Endothelial cell of umbilical vein (primary cell): ENCODE measurements at regions not wholly inside any gene's neighbourhood (a gene's known extent, or its start where the extent isn't known, plus 50 kb on each side); places are given as distances from the start of the nearest gene placed in this dataset.

ENCODE experiments used
- BruUV-seq: library from RNA; stranded (reverse); fragments of 400-500 nt; replicated peaks from 2 replicates; lab custom pipeline; 2021; lab: Mats Ljungman, UMichigan
- CTCF ChIA-PET: fragments of 300-600, 350-600 bp; sonication (Branson Sonifier 250); formaldehyde crosslinking; loops from one replicate; lab custom pipeline; 2021; ENCODE audit warnings: antibody characterized with exemption, inconsistent platforms; lab: Charles Lee
- POLR2A ChIA-PET: fragments of 300-600, 350-600 bp; sonication (Branson Sonifier 250); formaldehyde crosslinking; loops from one replicate; lab custom pipeline; 2021; ENCODE audit warnings: antibody characterized with exemption, inconsistent platforms; lab: Charles Lee
- DNase-seq: peaks from one replicate; pipeline ENCODE4 v3.0.0-alpha.2; 2011; ENCODE audit warnings: low read depth, low spot score
- FAIRE-seq: peaks from 2 replicates; lab custom pipeline; 2011; peaks lifted over from hg19 to GRCh38; lab: Jason Lieb, UNC
- H2AFZ ChIP-seq: 2 replicates; pipeline ENCODE4 v1.6.0; 2012; ENCODE audit warnings: low read depth, low read length, control low read depth, inconsistent platforms
- H3K27ac ChIP-seq: 2 replicates; pipeline ENCODE4 v1.5.1; 2011; ENCODE audit warnings: low read depth, mild to moderate bottlenecking, control low read depth, low read length, moderate library complexity; ENCODE audit not compliant: insufficient read depth
- H3K27me3 ChIP-seq, 2 experiments: 2 replicates each; pipeline versions ENCODE4 v1.6.0 to v1.6.1; 2011; ENCODE audit warnings: low read length in 2 of 2, mixed read lengths in 1 of 2; ENCODE audit not compliant: control insufficient read depth in 2 of 2, insufficient read depth in 2 of 2
- H3K36me3 ChIP-seq, 2 experiments: 2 replicates in 1 of 2; 3 replicates in 1 of 2; pipeline ENCODE4 v1.5.1; 2011; ENCODE audit warnings: low read length in 2 of 2, mild to moderate bottlenecking in 1 of 2, moderate library complexity in 1 of 2; ENCODE audit not compliant: control insufficient read depth in 2 of 2, insufficient read depth in 2 of 2; ENCODE audit errors: extremely low read depth in 1 of 2
- H3K4me1 ChIP-seq: 3 replicates; pipeline ENCODE4 v1.5.1; 2011; ENCODE audit warnings: mild to moderate bottlenecking, low read length; ENCODE audit not compliant: control insufficient read depth, insufficient read depth; ENCODE audit errors: extremely low read depth
- H3K4me2 ChIP-seq: 2 replicates; pipeline ENCODE4 v1.6.1; 2011; ENCODE audit warnings: low read length, control low read depth, mixed read lengths; ENCODE audit not compliant: insufficient read depth
- H3K4me3 ChIP-seq, 3 experiments: fragments of 200-600 bp in 1 of 3; sonication (generic), shearing (Covaris generic) in 1 of 3; replicated peaks in 1 of 3; 2 replicates each; pipeline ENCODE4 v1.5.1; 2011 to 2016; ENCODE audit warnings: control low read depth in 3 of 3, low read length in 3 of 3, mild to moderate bottlenecking in 2 of 3, inconsistent platforms in 1 of 3, low read depth in 1 of 3, moderate library complexity in 1 of 3; ENCODE audit not compliant: insufficient read depth in 1 of 3
- H3K79me2 ChIP-seq: 2 replicates; pipeline ENCODE4 v1.6.0; 2012; ENCODE audit warnings: low read length, inconsistent platforms; ENCODE audit not compliant: control insufficient read depth, insufficient read depth
- H3K9ac ChIP-seq: replicated peaks from 2 replicates; pipeline ENCODE3; 2011; ENCODE audit warnings: low read length, control low read depth; ENCODE audit not compliant: insufficient read depth; ENCODE audit errors: extremely low read depth
- H3K9me1 ChIP-seq: replicated peaks from 3 replicates; pipeline ENCODE4 v1.6.0; 2011; ENCODE audit warnings: mild to moderate bottlenecking, low read length; ENCODE audit not compliant: control insufficient read depth, insufficient read depth; ENCODE audit errors: extremely low read depth
- H3K9me3 ChIP-seq: replicated peaks from 2 replicates; pipeline ENCODE4 v1.5.1; 2012; ENCODE audit warnings: low read length, inconsistent platforms; ENCODE audit not compliant: control insufficient read depth, insufficient read depth
- H4K20me1 ChIP-seq: replicated peaks from 2 replicates; pipeline ENCODE3; 2011; ENCODE audit warnings: mild to moderate bottlenecking, low read length; ENCODE audit not compliant: control insufficient read depth, insufficient read depth; ENCODE audit errors: extremely low read depth
- CTCF ChIP-seq, 2 donors: IDR thresholded peaks; 1 replicate in 1 of 2; 2 replicates in 1 of 2; pipeline ENCODE4 v1.5.1; 2011; ENCODE audit warnings: low read length in 2 of 2, mild to moderate bottlenecking in 2 of 2, moderate library complexity in 2 of 2, control low read depth in 1 of 2, inconsistent platforms in 1 of 2, low read depth in 1 of 2; ENCODE audit not compliant: insufficient read depth in 1 of 2; ENCODE audit errors: extremely low read depth in 1 of 2
- EZH2 ChIP-seq: IDR thresholded peaks from 2 replicates; pipeline ENCODE4 v1.6.1; 2012; ENCODE audit warnings: borderline replicate concordance, low read depth, mild to moderate bottlenecking, moderate library complexity, low read length, inconsistent platforms; ENCODE audit not compliant: severe bottlenecking
- FOS ChIP-seq: IDR thresholded peaks from 2 replicates; pipeline ENCODE4 v1.6.1; 2011; ENCODE audit warnings: mild to moderate bottlenecking, low read length, moderate library complexity, borderline replicate concordance; ENCODE audit not compliant: insufficient read depth
- GATA2 ChIP-seq: IDR thresholded peaks from 2 replicates; pipeline ENCODE4 v1.7.0; 2011; ENCODE audit warnings: low read depth, mild to moderate bottlenecking, moderate library complexity, mixed read lengths, low read length; ENCODE audit not compliant: insufficient read length, insufficient read depth
- JUN ChIP-seq: IDR thresholded peaks from 2 replicates; pipeline ENCODE4 v1.6.1; 2011; ENCODE audit warnings: borderline replicate concordance, low read depth; ENCODE audit not compliant: insufficient read length, insufficient read depth
- MAX ChIP-seq: IDR thresholded peaks from 2 replicates; pipeline ENCODE4 v1.6.1; 2011; ENCODE audit not compliant: insufficient read depth, insufficient read length
- MYC ChIP-seq: IDR thresholded peaks from one replicate; pipeline ENCODE4 v1.6.1; 2011; ENCODE audit warnings: mild to moderate bottlenecking, low read depth, low read length
- POLR2A ChIP-seq: IDR thresholded peaks from 2 replicates; pipeline ENCODE4 v1.6.1; 2012; ENCODE audit warnings: low read depth, mild to moderate bottlenecking, control low read depth, low read length
- POLR2AphosphoS5 ChIP-seq: IDR thresholded peaks from 2 replicates; pipeline ENCODE4 v1.6.1; 2012; ENCODE audit warnings: low read depth, mild to moderate bottlenecking, control low read depth, low read length, moderate library complexity; ENCODE audit not compliant: insufficient read depth
- dilution Hi-C: fragments of 300-500 bp; cut with MboI; formaldehyde crosslinking; loops from one replicate; pipeline ENCODE4 v1.15.0; 2019; ENCODE audit warnings: low sequenced_read_pairs; ENCODE audit not compliant: extremely low pct_ligation_motif_present
- intact Hi-C: fragments of 100-400 bp; cut with micrococcal nuclease; formaldehyde crosslinking; loops from one replicate; pipeline ENCODE4 v1.10.0; 2022

GRCh38 chr7:119382726-119383125 is 890.2 kb upstream of the KCND2 start:
- H3K4me3 ChIP-seq, result no peak overlapping the region
- no peaks in the 10 kb centered on the region for H3K79me2 ChIP-seq
- POLR2A ChIA-PET, result no interaction called here
- CTCF ChIA-PET, result no interaction called here
- no peak overlapping the region for H3K4me2 ChIP-seq
- H4K20me1 ChIP-seq, result no peaks in the 10 kb centered on the region
- no peaks in the 10 kb centered on the region for H3K4me1 ChIP-seq
- no peaks in the 10 kb centered on the region for H3K27me3 ChIP-seq
- BruUV-seq, result no TSS peak
- dilution Hi-C loops, result no loop called here
- no peak overlapping the region for H2AFZ ChIP-seq
- FAIRE-seq (no peak), DNase-seq (no peak)
- TF ChIP-seq POLR2A, result no peak
- H3K9me3 ChIP-seq, result no peaks in the 10 kb centered on the region
- H3K27ac ChIP-seq, result no peak overlapping the region
- intact Hi-C loops, result loop anchor here (10.0 kb wide), 1 partner anchor 202 kb away; no protein-coding TSS in a partner anchor
- no peaks in the 10 kb centered on the region for H3K9me1 ChIP-seq
- no peak overlapping the region for H3K9ac ChIP-seq
- H3K36me3 ChIP-seq, result no peaks in the 10 kb centered on the region

GRCh38 chr7:119395024-119395423 is 878.0 kb upstream of the KCND2 start:
- no peaks in the 10 kb centered on the region for H3K4me1 ChIP-seq
- intact Hi-C loops (no loop called here), dilution Hi-C loops (no loop called here)
- H3K79me2 ChIP-seq, result no peaks in the 10 kb centered on the region
- H3K27me3 ChIP-seq, result no peaks in the 10 kb centered on the region
- no peak overlapping the region for H3K9ac ChIP-seq
- no peak overlapping the region for H3K4me2 ChIP-seq
- H3K36me3 ChIP-seq, result no peaks in the 10 kb centered on the region
- BruUV-seq, result no TSS peak
- no peaks in the 10 kb centered on the region for H4K20me1 ChIP-seq
- H3K9me1 ChIP-seq, result no peaks in the 10 kb centered on the region
- ChIA-PET POLR2A (no interaction called here), CTCF (no interaction called here)
- H3K27ac ChIP-seq, result no peak overlapping the region
- DNase-seq, result no peak
- no peak for FAIRE-seq
- no peaks in the 10 kb centered on the region for H3K9me3 ChIP-seq
- H3K4me3 ChIP-seq, result no peak overlapping the region
- TF ChIP-seq MYC (no peak), POLR2A (no peak), CTCF (IDR thresholded peaks at IDR 0.05; ENCODE audit: extremely low read depth in 1 of 2, insufficient read depth in 1 of 2, low read depth in 1 of 2, low read length in 2 of 2) (no peak), EZH2 (no peak), MAX (no peak), JUN (no peak), POLR2AphosphoS5 (no peak), FOS (no peak), GATA2 (no peak)
- no peak overlapping the region for H2AFZ ChIP-seq
